ENCODE measurements at regions not wholly inside any gene's neighbourhood (a gene's known extent, or its start where the extent isn't known, plus 50 kb on each side); places are given as distances from the start of the nearest gene placed in this dataset.
"Not testable (repeated sequence)": the region's sequence is repeated elsewhere in the genome, so short reads cannot be mapped to it uniquely, and the experiment has no call there.

DNA sequence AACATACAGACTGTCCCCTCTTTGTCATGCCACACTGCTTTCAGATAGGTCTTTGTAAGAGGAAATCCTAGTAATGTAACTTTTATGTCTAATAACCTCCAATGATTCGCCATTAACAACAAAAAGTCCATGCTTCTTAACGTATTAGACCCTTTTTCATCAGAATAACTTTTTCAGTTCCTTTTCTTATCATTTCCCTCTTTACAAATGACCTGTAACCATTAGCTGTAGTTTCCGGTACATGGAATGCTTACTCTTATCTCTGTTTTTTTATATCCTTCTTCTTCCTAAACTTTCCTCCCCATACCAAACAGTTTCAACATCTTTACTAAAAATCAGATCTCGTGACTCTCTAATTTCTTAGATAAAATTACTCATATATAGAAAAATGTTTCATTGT, 268.9 kb upstream of the TYRP1 start:
- no peak for DNase-seq (ENCODE audit: low read depth)

DNA sequence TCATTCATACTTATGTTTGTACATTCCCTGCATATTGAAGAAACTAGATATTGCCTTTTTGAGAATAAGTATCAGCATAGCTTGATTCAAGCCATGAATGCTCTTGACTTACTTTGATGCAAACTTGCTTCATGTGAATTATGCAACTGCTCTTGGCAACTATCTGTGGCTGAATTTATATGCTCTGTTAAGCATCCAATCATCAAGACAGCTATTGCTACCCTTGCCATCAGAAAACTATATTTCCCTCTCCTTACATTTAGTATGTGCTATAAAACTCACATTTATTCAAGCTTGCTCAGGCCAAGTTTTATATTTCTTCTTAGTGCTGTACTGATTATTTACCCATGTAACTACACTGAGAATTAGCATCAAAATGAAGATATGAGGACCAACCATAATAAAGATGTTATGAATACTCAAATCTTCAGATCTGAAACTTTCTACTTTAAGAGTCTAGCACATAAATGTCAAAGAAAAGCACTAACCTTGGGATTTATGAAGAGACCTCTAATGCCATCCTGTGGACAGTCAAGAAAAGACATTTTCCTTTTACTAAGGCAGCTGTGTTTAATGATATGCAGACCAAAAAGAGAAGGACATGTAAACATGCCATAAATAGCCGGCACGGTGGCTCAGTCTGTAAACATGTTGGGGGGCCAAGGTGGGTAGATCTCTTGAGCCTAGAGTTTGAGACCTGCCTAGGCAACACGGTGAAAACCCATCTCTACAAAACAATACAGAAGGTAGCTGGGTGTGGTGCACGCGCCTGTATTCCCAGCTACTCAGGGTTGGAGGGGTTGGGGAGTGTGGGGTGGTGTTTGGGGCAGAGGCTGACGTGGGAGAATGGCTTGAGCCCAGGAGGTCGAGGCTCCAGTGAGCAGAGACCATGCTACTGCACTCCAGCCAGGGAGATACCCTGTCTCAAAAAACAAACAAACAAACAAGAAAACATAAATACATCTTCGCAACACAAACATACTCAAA, 267.0 kb upstream of the TYRP1 start:
- DNase-seq (ENCODE audit: low read depth) = no peak

DNA sequence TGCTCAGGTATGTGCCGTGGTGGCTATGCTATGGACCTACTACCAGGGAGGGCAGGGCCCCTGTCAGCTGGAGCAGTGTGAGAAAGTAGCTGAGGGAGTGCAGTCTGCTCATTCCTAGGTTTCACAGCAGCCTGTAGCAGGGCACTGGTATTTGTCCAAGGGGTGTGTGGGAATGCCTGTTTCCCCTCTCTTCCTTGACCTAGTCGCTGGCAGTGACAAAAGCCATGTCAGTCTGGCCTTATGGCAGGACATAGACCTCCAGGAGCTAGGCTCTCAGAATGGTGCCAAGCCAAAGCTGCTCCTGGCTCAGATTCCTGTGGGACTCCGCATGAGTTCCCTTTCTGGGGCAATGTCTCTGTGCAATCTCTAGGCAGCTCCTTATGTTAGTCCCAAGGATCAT, 253.9 kb upstream of the TYRP1 start:
- no peak for DNase-seq (ENCODE audit: low read depth)

DNA sequence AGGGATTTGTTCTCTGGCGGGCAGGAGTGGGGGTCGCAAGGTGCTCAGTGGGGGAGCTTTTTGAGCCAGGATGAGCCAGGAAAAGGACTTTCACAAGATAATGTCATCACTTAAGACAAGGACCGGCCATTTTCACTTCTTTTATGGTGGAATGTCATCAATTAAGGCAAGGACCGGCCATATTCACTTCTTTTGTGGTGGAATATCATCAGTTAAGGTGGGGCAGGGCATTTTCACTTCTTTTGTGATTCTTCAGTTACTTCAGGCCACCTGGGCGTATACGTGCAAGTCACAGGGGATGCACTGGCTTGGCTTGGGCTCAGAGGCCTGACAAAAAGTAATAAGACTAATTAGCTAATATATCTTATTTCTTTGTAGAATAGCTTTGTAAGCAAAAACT, 252.1 kb upstream of the TYRP1 start:
- DNase-seq (ENCODE audit: low read depth) = not testable (repeated sequence)

DNA sequence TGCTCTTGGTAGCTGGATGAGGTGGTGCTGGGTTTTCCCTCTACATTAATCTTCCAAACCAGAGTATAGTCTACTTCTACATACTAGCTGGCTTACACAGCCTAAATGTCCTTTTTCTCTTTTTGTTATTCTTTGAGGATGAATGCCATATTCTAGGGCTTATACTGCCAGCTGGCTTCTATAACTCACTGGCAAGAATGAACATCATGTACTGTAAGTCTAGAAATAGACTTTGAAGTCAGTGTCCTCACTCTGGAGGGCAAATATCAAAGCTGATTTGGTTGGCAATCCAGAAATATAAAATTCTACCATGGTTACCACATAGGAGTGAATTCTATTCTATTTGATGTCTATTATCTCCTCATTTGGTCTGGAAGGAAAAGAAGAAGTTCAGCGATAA, 251.7 kb upstream of the TYRP1 start:
- DNase-seq (ENCODE audit: low read depth) = no peak

DNA sequence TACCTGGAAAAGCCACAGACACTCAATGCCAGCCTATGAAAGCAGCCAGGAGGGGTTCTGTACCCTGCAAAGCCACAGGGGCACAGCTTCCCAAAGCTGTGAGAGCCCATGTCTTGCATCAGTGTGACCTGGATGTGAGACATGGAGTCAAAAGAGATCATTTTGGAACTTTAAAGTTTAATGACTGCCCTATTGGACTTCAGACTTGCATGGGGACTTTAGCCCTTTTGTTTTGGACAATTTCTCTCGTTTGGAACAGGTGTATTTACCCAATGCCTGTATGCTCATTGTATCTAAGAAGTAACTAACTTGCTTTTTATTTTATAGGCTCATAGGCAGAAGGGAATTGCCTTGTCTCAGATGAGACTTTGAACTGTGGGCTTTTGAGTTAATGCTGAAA, 244.9 kb upstream of the TYRP1 start:
- DNase-seq (ENCODE audit: low read depth) = no peak

DNA sequence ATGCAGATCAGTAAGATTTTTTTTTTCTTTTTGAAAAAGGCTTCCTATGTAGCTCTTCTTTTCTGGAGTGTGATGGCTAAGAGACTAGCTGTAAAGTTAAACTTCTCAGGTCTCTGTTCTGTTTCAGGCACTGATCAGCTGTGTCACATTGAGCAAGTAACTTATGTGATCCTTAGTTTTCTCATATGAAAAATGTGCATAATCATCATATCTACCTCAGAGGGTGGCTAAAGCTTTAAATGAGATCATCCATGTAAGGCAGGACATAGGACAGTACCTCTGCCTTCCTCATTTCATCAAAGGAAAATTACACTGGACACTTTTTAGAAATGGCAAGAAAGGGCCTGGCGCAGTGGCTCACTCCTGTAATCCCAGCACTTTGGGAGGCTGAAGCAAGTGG, 235.9 kb upstream of the TYRP1 start:
- DNase-seq (ENCODE audit: low read depth) = no peak

DNA sequence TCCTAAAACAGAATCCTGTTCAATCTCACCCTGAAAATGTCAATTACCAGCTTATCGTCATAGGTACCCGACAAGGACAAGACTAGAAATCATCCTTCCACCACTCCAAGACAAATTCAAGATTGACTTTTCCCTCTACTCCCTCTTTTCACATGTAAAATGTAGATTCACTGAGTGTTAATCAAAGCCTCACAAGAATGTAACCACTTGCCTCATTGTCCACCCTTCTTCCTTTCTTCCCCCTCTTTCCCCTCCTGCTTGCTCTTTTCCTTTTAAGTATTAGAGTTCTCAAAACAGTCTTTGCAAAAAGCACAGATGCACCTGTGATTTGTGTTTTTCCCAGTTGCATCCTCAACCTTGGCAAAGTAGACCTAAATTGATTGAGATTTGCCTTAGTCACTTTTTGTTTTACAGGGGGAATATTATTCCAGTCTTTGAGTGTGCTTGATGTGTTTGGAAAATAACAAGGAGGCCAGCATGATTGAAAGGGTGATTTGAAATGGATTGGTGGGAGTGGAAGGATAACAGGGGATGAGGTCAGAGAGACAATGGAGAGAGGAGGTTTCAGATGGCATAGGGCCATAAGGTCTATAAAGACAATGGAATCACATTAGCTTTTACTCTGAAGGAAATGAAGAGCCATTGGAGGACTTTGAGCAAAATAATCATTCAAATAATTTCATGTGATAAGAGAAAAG, 231.3 kb upstream of the TYRP1 start:
- no peak for DNase-seq (ENCODE audit: low read depth)

DNA sequence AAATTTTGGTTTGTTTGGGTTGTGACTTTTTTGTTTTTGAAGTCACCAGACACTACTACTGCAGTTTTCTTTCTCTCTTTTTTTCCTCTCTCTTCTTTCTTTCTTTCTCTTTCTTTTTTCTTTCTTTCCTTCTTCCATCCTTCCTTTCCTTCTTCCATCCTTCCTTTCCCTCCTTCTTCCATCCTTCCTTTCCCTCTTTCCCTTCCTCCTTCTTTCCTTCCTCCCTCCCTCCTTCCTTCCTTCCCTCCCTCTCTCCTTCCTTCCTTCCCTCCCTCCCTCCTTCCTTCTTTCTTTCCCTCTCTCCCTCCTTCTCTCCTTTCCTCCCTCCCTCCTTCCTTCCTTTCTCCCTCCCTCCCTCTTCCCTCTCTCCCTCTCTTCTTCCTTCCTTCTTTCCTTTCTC, 230.3 kb upstream of the TYRP1 start:
- no peak for DNase-seq (ENCODE audit: low read depth)

DNA sequence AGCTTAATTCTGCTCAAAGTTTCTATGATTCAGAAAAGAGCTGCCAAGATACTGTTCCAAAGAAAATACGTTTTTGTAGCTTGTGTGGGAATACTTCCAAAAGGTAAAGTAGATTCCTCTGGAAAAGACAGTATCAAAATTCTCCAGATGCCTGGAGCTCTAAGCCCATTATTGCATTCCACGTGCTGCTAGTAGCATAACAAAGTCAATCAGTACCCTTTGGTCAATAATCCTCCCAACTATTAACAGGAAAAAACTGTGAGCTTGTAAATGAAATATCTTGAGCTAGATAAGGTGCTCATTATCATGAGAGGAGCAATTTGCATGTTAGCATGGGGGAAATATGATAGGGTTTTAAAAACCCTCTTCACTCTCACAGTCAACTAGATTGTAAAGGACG, 229.5 kb upstream of the TYRP1 start:
- DNase-seq (ENCODE audit: low read depth) = no peak

DNA sequence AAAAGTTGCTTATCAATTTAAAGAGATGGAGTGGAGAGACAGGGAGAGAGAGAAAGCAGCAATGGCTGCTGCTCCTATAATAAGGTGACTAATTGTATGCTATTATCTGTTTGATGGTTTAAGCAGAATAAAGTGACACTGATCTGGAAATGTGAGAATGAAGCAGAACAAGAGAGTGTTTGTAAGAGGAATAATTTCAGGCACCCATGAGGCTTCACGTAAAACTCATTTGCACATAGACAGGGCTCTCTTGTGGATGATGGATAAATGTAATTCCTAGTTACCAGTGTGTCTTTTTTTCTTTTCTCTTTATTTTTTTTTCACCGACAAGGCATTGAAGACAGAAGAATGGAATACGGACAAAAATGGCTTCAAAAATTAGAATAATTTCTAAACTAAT, 228.8 kb upstream of the TYRP1 start:
- DNase-seq (ENCODE audit: low read depth) = no peak

DNA sequence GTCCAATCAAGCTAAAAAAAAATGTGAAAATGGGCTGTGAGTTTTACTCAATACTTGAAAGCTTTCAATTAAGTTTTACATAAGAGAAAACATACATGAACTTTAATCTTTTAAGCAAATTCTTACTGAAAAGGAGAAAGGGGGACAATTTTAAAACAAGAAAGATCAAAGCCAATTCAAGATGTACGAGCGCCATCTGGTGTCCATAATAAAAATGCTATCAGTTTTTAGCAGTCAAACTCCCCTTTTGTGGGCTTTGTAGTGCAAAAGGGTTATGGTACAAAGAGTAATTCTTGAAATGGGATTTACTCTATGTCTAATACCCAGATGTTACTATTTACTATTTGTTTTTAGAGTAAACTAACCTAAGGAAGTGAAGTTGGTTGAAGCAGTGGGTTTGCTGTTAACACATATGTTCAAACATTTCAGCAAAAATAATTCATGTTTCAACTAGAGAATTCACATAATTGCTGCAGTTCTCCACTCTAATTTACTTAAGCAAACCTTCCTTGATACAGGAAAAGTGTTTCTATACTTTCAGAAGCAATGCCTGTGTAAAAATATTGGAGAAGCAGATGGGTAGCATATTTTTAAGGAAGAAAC, 228.2 kb upstream of the TYRP1 start:
- peak; percentile 2 for DNase-seq (ENCODE audit: low read depth)

DNA sequence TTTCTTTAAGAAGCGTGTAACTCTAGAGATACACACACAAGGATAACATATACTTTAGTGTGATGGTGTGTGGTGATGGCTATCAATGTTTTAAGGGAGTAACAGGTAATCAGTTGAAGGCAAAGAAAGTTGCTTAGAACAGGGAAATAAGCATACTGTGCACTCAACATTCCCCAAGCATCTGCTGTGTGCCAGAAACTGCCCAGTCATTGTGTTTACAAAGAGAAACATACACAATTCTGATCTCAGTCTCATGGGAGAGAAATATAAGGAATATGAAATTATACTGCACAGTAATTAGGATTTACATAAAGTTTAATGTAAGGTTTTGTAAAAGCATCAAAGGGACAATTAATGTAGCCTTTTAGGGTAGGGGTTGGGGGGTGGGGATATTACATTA, 224.1 kb upstream of the TYRP1 start:
- no peak for DNase-seq (ENCODE audit: low read depth)

DNA sequence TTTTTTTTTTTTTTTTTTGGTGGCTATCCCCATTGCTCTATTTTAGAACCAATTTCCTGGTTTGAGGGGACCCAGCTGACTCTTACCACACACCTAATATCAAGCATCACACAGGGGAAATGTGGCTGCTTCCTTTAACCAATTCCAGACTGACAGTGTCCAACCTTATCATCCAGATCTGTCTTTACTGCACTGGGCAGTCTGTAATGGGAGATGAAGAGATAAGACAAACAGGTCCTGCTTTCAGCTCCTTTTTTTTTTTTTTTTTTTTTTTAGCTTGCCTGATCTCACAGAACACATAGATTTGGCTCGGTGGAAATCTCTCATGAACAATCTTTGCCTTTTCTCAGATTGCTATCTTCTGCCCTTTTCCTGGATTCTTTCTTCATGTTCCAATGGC, 198.8 kb upstream of the TYRP1 start:
- DNase-seq (ENCODE audit: low read depth) = no peak

DNA sequence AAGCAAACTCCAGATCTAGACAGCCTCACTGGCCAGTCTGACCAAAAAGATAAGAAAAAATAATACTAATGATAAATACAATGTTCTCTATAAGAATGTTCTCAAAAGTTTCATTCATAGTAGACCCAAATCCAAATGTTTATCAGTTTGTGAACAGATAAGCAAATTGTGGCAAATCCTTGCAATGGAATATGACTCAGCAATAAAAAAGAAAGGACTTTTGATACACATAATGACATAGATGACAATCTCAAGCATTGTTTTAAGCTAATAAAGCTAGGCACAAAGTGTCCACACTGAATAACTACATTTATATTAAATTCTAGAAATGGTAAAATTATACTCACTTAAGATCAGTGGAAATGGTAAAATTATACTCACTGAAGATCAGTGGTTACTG, 195.4 kb upstream of the TYRP1 start:
- DNase-seq (ENCODE audit: low read depth) = no peak

DNA sequence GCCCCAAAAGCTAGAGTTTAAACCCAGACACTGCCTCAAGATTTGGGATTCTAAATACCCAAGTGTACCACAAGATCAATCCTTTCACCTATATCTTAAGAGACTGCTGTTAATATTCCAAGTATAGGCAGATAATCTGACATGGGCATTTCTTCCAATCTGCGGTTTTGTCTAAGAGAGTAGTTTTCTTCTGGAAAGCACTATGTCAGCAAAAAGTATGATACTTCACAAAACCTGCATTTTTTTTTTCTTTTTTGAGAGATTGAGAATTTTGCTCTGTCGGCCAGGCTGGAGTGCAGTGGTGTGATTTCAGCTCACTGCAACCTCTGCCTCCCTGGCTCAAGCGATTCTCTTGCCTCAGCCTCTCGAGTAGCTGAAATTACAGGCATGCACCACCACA, 190.7 kb upstream of the TYRP1 start:
- no peak for DNase-seq (ENCODE audit: low read depth)

DNA sequence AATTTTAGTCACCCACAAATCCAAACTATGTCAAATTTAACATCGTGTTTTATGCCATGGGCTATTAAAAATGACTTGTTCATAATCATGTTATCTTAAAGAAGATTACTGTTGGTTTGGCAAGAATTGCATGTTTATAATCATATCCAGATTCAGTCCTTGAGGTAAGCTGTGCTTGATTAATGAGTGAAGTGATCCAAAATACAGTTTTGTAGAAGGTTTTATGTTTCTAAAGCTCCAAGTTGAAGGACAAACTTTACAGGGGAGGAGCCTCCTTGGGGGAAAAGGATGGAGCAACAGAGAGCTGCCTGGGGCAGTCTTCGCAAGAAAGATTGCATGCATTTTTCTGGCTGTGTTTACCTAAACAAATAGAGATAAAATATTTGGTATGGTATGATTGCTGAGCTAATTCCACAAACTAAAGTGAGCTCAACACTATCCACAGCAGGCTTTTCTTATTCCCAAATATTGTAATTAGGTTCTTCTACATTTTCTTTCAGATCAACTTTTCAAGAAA, 189.5 kb upstream of the TYRP1 start:
- DNase-seq (ENCODE audit: low read depth) = no peak

DNA sequence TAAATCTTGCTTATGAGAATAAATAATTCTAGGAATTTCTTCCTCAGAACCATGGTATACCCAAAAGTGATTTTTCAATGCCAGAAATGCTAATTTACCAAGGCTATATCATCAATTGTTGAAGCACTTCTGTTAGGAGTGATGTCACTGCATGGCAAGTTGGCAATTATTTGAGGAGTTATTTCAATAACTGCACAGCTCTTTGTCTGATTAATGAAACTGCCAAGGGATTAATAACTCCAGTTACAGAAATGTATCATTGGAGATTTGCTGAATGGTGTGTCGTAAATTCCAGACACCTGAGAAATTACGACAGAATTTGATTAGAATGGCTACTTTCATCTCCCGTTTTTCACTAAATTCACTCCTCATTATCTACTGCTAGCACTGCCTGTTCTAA, 182.6 kb upstream of the TYRP1 start:
- no peak for DNase-seq (ENCODE audit: low read depth)

DNA sequence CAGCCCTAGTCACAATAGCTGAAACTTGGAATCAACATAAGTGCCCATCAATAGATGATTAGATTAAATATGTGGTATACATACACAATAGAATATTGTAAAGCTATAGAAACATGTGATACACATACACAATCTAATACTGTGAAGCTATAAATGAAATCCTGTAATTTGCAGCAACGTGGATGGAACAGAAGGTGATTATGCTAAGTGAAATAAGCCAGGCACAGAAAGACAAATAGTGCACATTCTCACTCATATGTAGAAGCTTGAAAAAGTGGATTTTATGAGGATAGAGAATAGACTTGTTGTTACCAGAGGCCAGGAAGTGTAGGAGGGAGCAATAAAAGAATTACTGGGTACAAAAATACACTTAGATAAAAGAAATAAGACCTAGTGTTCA, 181.5 kb upstream of the TYRP1 start:
- DNase-seq (ENCODE audit: low read depth) = no peak

DNA sequence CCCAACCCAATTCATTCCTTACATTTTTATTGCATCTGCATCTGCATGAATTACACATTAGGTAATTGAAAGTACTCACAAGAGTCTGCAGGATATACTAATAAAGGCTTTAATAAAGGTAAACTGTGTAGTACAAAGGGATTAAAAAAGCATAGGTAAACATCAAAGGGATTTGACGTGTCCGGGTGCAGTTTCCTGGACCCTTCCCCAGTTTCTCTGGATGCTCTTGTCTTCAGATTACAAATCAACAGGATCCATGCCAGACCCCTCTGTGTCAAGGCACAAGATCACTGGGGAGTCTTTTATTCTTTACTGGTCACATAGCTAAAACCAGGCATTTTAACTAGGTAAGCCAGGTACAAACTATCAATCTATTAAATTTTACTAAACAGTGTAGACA, 177.2 kb upstream of the TYRP1 start:
- DNase-seq (ENCODE audit: low read depth) = no peak

DNA sequence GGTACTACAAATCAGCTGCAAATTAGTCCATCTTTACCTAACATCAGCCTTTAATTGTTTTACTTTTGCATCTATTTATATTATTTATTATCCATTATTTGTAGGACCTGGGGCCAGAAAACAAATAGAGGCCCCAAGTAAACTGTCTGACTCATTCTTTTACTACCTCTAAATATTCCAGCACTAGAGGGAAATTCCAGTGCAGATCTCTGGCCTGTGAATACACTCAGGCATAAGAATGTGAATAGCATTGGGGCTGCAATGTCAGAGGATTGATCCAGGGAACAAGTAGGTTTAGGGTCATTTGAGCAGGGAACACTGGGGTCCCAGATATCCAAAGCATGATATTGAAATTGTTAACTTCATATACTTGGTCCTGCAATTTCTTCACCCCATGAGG, 176.6 kb upstream of the TYRP1 start:
- no peak for DNase-seq (ENCODE audit: low read depth)

DNA sequence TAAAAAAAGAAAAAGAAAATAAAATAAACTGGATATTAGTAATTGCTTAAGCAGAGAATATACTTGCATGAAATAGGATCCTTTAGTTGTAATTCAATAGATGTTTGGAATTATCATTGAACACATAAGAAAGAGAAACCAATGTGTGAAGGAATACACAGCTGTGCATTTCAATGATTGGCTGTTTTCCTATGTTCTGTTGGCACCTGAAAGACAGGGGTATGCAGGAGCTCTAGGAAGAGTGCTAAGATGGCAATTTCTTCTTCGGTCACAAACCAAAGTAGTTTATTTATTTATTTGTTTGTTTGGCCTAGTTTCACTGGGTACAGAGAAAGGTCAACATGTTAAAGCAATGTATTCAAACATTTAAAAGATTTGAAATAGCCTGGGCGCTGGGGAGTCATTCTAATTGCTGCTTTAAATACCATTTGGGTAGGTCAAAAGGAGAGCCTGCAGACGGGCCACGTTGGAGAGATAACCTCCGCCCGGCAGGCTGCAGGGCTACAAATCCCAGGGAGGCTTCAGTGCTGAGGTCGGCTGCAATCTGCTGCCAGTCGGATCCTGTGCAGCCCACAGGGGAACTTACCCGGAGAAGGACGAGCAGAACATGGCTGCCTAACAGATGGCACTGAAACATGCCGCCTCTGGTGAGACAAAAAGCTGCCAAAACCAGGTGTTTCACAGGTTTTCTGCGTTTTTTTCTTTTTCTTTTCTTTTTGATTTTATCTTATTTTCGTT, 154.2 kb upstream of the TYRP1 start:
- DNase-seq (ENCODE audit: low read depth) = no peak

Data from HS-5 (cell line).